MM.1S (cell line): ENCODE measurements at regions not wholly inside any gene's neighbourhood (a gene's known extent, or its start where the extent isn't known, plus 50 kb on each side); places are given as distances from the start of the nearest gene placed in this dataset.

Source experiments
- DNase-seq: peaks from one replicate; pipeline ENCODE4 v3.0.0-alpha.2; 2015
- H2AFZ ChIP-seq: fragments of 300-600 bp; sonication (generic); 2 replicates; pipeline ENCODE4 v1.6.0; 2016; ENCODE audit warnings: antibody characterized with exemption, low read length
- H3F3A ChIP-seq: fragments of 300-600 bp; sonication (generic); 2 replicates; pipeline ENCODE4 v1.6.1; 2016; ENCODE audit warnings: mild to moderate bottlenecking, antibody characterized with exemption, low read length, moderate library complexity, mixed read lengths; ENCODE audit not compliant: insufficient read depth
- H3K27ac ChIP-seq: fragments of 300-600 bp; sonication (generic); 2 replicates; pipeline ENCODE4 v1.5.1; 2016; ENCODE audit warnings: mild to moderate bottlenecking, low read length
- H3K27me3 ChIP-seq: fragments of 300-600 bp; sonication (generic); replicated peaks from 2 replicates; pipeline ENCODE4 v1.6.0; 2016; ENCODE audit warnings: low read length; ENCODE audit not compliant: insufficient read depth
- H3K36me3 ChIP-seq: fragments of 300-600 bp; sonication (generic); replicated peaks from 2 replicates; pipeline ENCODE4 v1.6.1; 2016; ENCODE audit warnings: mild to moderate bottlenecking, low read length, mixed read lengths; ENCODE audit not compliant: insufficient read depth
- H3K4me1 ChIP-seq: fragments of 300-600 bp; sonication (generic); 2 replicates; pipeline ENCODE4 v1.6.1; 2016; ENCODE audit warnings: low read length, mixed read lengths
- H3K4me2 ChIP-seq: fragments of 300-600 bp; sonication (generic); 2 replicates; pipeline ENCODE4 v1.6.0; 2016; ENCODE audit warnings: low read depth, low read length
- H3K4me3 ChIP-seq: fragments of 300-600 bp; sonication (generic); 2 replicates; pipeline ENCODE4 v1.5.1; 2016; ENCODE audit warnings: low read length, mixed read lengths
- H3K79me2 ChIP-seq: fragments of 300-600 bp; sonication (generic); 2 replicates; pipeline ENCODE4 v1.6.1; 2016; ENCODE audit warnings: mixed run types, low read length, mixed read lengths
- H3K9ac ChIP-seq: fragments of 300-600 bp; sonication (generic); 2 replicates; pipeline ENCODE4 v1.6.1; 2016; ENCODE audit warnings: low read length, mixed read lengths
- H3K9me2 ChIP-seq: fragments of 300-600 bp; sonication (generic); replicated peaks from 2 replicates; pipeline ENCODE4 v1.6.1; 2016; ENCODE audit warnings: mild to moderate bottlenecking, low read length, mixed read lengths; ENCODE audit not compliant: insufficient read depth
- H3K9me3 ChIP-seq: fragments of 300-600 bp; sonication (generic); replicated peaks from 2 replicates; pipeline ENCODE4 v1.6.1; 2016; ENCODE audit warnings: mild to moderate bottlenecking, low read length, mixed read lengths; ENCODE audit not compliant: insufficient read depth
- H4K20me1 ChIP-seq: fragments of 300-600 bp; sonication (generic); 2 replicates; pipeline ENCODE4 v1.6.1; 2016; ENCODE audit warnings: mild to moderate bottlenecking, low read length, moderate library complexity, mixed read lengths; ENCODE audit not compliant: insufficient read depth
- EZH2 ChIP-seq: fragments of 300-600 bp; sonication (generic); optimal IDR thresholded peaks from 2 replicates; pipeline ENCODE3; 2017; ENCODE audit warnings: low read depth, mild to moderate bottlenecking, antibody characterized with exemption, low read length, mixed read lengths
- EZH2phosphoT487 ChIP-seq: fragments of 300-600 bp; sonication (generic); IDR thresholded peaks from 2 replicates; pipeline ENCODE4 v1.6.1; 2018; ENCODE audit warnings: antibody characterized with exemption, low read length
- TF ChIP-seq, protein P1 (sequence below): fragments of 300-600 bp; sonication (generic); IDR thresholded peaks from 2 replicates; pipeline ENCODE4 v1.5.1; 2016; ENCODE audit warnings: antibody characterized with exemption, low read length, mixed read lengths

DNA sequence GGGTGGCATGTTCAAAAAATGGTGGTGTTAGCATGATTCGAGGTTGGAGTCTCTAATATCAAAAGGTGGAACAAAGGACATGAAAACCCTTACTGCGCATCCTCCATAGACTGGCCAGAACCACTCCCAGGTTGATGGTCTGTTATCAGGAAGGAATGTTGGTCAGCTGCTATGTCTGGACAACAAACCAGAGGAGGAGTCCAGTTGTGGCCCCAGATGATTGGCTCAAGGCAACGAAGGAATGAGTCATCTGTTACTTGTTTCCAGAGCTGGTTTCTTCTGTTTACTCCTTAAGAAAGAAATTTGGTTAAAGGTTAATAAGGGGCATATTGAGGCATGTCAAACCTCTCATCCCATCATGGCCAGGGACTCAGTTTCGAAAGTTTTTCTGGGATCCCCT lies 56.8 kb upstream of the GRIA4 start:
- no peaks in the 10 kb centered on the region for H4K20me1 ChIP-seq
- no peaks in the 10 kb centered on the region for H3K27me3 ChIP-seq
- H3K4me3 ChIP-seq: no peak overlapping the region
- H3K36me3 ChIP-seq: no peaks in the 10 kb centered on the region
- H3K9ac ChIP-seq: no peak overlapping the region
- H3F3A ChIP-seq: no peaks in the 10 kb centered on the region
- H3K27ac ChIP-seq: no peak overlapping the region
- H3K9me3 ChIP-seq: no peaks in the 10 kb centered on the region
- TF ChIP-seq, protein P1, sequence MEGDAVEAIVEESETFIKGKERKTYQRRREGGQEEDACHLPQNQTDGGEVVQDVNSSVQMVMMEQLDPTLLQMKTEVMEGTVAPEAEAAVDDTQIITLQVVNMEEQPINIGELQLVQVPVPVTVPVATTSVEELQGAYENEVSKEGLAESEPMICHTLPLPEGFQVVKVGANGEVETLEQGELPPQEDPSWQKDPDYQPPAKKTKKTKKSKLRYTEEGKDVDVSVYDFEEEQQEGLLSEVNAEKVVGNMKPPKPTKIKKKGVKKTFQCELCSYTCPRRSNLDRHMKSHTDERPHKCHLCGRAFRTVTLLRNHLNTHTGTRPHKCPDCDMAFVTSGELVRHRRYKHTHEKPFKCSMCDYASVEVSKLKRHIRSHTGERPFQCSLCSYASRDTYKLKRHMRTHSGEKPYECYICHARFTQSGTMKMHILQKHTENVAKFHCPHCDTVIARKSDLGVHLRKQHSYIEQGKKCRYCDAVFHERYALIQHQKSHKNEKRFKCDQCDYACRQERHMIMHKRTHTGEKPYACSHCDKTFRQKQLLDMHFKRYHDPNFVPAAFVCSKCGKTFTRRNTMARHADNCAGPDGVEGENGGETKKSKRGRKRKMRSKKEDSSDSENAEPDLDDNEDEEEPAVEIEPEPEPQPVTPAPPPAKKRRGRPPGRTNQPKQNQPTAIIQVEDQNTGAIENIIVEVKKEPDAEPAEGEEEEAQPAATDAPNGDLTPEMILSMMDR: no peak
- TF ChIP-seq EZH2 (no peak), EZH2phosphoT487 (no peak)
- DNase-seq: no peak
- H3K4me2 ChIP-seq: no peak overlapping the region
- H3K9me2 ChIP-seq: no peaks in the 10 kb centered on the region
- H3K79me2 ChIP-seq: no peaks in the 10 kb centered on the region
- H2AFZ ChIP-seq: no peak overlapping the region
- H3K4me1 ChIP-seq: no peaks in the 10 kb centered on the region

DNA sequence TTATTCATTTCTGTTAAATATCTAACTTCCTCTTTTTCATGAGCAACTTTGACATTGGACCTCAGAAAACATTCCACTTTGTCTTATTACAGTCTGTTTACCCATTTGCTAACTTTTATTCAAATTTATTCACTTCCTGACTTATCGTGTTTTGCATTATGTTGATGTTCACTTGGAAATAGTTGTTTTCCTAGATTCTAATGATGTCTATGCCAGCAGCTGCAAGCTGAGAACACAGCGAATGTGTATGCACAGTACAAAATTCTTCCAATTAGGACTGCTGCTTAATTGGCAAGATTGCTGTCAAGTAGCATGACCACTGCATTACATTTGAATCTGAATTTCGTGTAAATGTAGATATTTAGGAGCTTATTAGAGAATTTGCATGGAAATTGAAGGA lies 61.5 kb upstream of the GRIA4 start:
- Histone ChIP-seq H4K20me1 (no peaks in the 10 kb centered on the region), H3K27ac (no peak overlapping the region), H3K36me3 (no peaks in the 10 kb centered on the region), H3K4me3 (no peak overlapping the region), H3K9me2 (no peaks in the 10 kb centered on the region), H3K9me3 (no peaks in the 10 kb centered on the region), H3K27me3 (no peaks in the 10 kb centered on the region), H3K9ac (no peak overlapping the region), H2AFZ (no peak overlapping the region), H3K4me2 (no peak overlapping the region), H3K79me2 (no peaks in the 10 kb centered on the region), H3F3A (no peaks in the 10 kb centered on the region), H3K4me1 (no peaks in the 10 kb centered on the region)
- TF ChIP-seq EZH2phosphoT487 (no peak), EZH2 (no peak)
- TF ChIP-seq, protein P1: no peak
- DNase-seq: no peak

DNA sequence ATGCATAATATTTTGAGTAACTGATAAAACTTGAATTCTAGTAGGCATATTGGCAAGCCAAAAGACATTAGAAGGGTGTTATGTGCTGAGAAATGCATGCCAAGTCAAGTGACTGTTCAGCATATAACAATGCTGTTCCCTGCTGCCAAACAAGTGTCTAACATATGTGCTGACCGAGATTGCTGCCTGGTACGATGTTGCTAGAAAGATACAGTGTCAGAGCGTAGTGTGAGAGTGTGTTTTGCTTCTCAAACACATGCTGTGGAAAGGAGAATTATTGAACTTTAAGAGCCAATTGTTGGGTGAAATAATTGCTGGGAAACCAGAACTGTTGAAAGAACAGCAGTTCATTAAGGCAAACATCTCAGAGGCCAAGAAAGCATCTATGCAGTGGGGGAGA lies 71.3 kb upstream of the GRIA4 start:
- Histone ChIP-seq H3K27ac (no peak overlapping the region), H3K4me3 (no peak overlapping the region), H3K36me3 (no peaks in the 10 kb centered on the region), H3K9me3 (no peaks in the 10 kb centered on the region), H3K27me3 (no peaks in the 10 kb centered on the region), H2AFZ (no peak overlapping the region), H3K4me1 (no peaks in the 10 kb centered on the region), H3K9me2 (no peaks in the 10 kb centered on the region), H4K20me1 (no peaks in the 10 kb centered on the region), H3K79me2 (no peaks in the 10 kb centered on the region), H3F3A (no peaks in the 10 kb centered on the region), H3K4me2 (no peak overlapping the region), H3K9ac (no peak overlapping the region)
- TF ChIP-seq EZH2 (no peak), EZH2phosphoT487 (no peak)
- TF ChIP-seq, protein P1: no peak
- no peak for DNase-seq

DNA sequence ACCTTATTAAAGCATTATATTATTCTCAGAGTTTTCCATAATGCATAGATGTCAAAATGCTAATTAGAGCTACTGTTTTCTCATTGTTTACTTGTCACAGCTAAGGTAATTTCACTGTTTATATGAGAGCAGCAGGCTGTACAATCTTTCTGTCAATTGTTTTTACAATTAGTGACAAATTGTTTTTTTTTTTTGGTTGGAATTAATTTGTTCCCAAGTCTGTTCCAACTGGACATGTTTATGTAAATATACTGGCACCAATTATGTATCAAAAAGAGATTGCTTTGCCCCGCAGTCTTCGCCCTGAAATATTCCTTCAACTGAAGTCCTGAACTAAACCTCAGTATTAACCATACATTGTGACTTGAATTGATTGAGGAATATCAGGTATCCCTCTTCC lies 72.3 kb upstream of the GRIA4 start:
- Histone ChIP-seq H2AFZ (no peak overlapping the region), H3K27me3 (no peaks in the 10 kb centered on the region), H3K79me2 (no peaks in the 10 kb centered on the region), H3K36me3 (no peaks in the 10 kb centered on the region), H3K9ac (no peak overlapping the region), H3K27ac (no peak overlapping the region), H3K4me1 (no peaks in the 10 kb centered on the region), H4K20me1 (no peaks in the 10 kb centered on the region), H3K9me2 (no peaks in the 10 kb centered on the region), H3K4me3 (no peak overlapping the region), H3K9me3 (no peaks in the 10 kb centered on the region), H3F3A (no peaks in the 10 kb centered on the region), H3K4me2 (no peak overlapping the region)
- no peak for DNase-seq
- TF ChIP-seq EZH2phosphoT487 (no peak), EZH2 (no peak)
- TF ChIP-seq, protein P1: no peak
